GM19023 (cell line): ENCODE measurements at regions not wholly inside any gene's neighbourhood (a gene's known extent, or its start where the extent isn't known, plus 50 kb on each side); places are given as distances from the start of the nearest gene placed in this dataset.

Experiments
- ATAC-seq: cut with Tn5 transposase; IDR thresholded peaks from one replicate; pipeline ENCODE4 v1.9.1; 2021; ENCODE audit warnings: mild to moderate bottlenecking, moderate library complexity; ENCODE audit not compliant: unreplicated experiment

- no peak for ATAC-seq
Observed at GRCh38 chr7:115106316-115106715, 184.4 kb downstream of the MDFIC start.

GRCh38 chr7:115102738-115103137, 180.8 kb downstream of the MDFIC start:
- no peak for ATAC-seq

DNA sequence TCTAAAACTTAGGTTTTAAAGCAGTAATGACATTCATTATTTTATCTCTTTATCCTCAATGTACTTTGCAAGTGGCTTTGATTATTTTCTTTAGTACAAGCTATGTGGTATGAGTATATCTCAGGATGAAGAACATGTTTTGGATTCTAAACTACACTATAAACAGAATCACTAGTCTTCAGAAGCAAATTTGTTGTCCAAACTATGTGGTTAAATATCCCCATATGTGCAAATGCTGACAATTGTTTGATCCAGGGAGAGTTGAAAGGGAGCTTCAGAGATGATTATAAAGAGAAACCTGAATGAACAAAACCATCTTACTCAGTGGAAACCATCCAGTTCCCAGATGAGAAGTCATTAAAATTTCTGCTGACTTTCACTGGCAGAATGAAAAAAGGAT, 179.3 kb downstream of the MDFIC start:
- no peak for ATAC-seq

- ATAC-seq: no peak
Observed at GRCh38 chr7:115099906-115100305, 178.0 kb downstream of the MDFIC start.

GRCh38 chr7:115097175-115097671, 175.3 kb downstream of the MDFIC start:
- no peak for ATAC-seq

DNA sequence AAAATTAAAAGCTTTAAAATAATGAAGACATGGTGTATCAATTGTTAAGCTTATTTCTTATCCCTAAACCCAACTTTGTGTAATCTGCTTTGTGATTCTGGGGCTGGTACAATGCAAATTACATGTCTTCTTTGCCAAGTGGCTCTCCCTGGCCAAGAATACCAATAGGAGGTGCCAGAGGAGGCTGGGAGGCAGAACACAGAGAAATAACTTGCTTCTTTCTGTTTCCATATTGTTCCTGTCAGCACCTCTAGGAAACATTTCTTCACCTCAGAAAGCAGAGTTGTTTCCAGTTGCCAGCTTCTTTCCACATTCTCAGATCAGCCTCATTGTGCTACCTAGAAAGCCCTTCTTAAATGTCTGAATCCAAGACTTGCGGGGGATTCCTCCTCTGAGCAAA, 174.4 kb downstream of the MDFIC start:
- ATAC-seq: no peak

GRCh38 chr7:115094163-115094562, 172.3 kb downstream of the MDFIC start:
- ATAC-seq: no peak

- no peak for ATAC-seq
Observed at GRCh38 chr7:115088893-115089292, 167.0 kb downstream of the MDFIC start.

GRCh38 chr7:115087437-115087836, 165.5 kb downstream of the MDFIC start:
- ATAC-seq: no peak

GRCh38 chr7:115086146-115086841, 164.4 kb downstream of the MDFIC start:
- ATAC-seq: no peak

DNA sequence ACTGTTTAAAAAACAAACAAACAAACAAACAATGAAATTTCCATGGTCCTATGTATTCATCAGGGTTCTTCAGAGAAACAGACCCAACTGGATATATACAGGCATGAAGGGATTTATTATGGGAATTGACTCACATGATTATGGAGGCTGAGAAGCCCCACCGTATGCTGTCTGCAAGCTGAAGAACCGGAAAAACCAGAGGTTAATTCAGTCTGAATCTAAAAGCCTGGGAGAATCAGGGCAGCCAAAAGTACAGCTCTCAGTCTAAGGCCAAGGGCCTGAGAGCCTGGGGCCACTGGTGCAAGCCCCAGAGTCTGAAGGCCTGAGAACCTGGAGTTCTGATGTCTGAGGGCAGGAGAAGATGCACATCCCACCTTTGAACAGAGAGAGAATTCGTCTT, 163.5 kb downstream of the MDFIC start:
- ATAC-seq: no peak

DNA sequence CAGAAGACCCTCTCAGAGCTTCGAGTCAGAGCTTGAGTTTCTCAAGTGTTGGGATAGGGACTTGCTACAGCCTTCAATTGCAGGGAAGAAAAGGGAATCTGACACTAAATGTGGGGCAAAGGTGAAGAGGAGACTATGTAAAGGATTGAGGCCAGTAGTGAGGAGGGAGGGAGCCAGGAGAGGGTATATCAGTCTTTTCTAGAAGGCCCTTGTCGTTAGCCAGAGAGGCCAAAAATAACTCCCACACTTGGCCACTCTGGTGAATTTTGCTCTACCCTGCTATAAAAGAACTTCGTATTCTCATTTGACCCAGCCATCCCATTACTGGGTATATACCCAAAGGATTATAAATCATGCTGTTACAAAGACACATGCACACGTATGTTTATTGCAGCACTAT, 162.0 kb downstream of the MDFIC start:
- ATAC-seq: no peak

- no peak for ATAC-seq
Observed at GRCh38 chr7:115081772-115082171, 159.9 kb downstream of the MDFIC start.

- no peak for ATAC-seq
Observed at GRCh38 chr7:115078851-115079250, 157.0 kb downstream of the MDFIC start.

GRCh38 chr7:115078386-115078785, 156.5 kb downstream of the MDFIC start:
- no peak for ATAC-seq

- no peak for ATAC-seq
Observed at GRCh38 chr7:115070311-115070710, 148.4 kb downstream of the MDFIC start.
